ENCODE measurements at regions not wholly inside any gene's neighbourhood (a gene's known extent, or its start where the extent isn't known, plus 50 kb on each side); places are given as distances from the start of the nearest gene placed in this dataset.
"Not testable (repeated sequence)": the region's sequence is repeated elsewhere in the genome, so short reads cannot be mapped to it uniquely, and the experiment has no call there.

DNA sequence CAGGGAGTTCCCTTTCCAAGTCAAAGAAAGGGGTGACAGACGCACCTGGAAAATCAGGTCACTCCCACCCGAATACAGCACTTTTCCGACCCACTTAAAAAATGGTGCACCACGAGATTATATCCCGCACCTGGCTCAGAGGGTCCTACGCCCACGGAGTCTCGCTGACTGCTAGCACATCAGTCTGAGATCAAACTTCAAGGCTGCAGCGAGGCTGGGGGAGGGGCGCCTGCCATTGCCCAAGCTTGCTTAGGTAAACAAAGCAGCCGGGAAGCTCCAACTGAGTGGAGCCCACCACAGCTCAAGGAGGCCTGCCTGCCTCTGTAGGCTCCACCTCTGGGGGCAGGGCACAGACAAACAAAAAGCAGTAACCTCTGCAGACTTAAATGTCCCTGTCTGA is 277.8 kb upstream of the ARHGAP42 start:
- intact Hi-C loops (cut with DNase I); H3K4me3 ChIP-seq; DNase-seq; H3K36me3 ChIP-seq; H3K4me1 ChIP-seq; H3K9me3 ChIP-seq; H3K27me3 ChIP-seq; H3K27ac ChIP-seq: not testable (repeated sequence)
- WGBS, 2 donors: 81 to 84% methylated on average over 11 of the region's 11 CpGs

GRCh38 chr11:100419518-100419917 is 267.6 kb upstream of the ARHGAP42 start:
- Histone ChIP-seq H3K4me1 (no peaks in the 10 kb centered on the region), H3K4me3 (no peak overlapping the region), H3K36me3 (no peaks in the 10 kb centered on the region), H3K27ac (no peak overlapping the region), H3K9me3 (peaks cover 0 to 6% (median 5%) of the 10 kb centered on the region in 4 donors), H3K27me3 (no peaks in the 10 kb centered on the region)
- TF ChIP-seq POLR2A (IDR thresholded peaks at IDR 0.05) (no peak), POLR2AphosphoS5 (IDR thresholded peaks at IDR 0.05) (no peak), EP300 (IDR thresholded peaks at IDR 0.05) (no peak)
- TF ChIP-seq, protein P1, sequence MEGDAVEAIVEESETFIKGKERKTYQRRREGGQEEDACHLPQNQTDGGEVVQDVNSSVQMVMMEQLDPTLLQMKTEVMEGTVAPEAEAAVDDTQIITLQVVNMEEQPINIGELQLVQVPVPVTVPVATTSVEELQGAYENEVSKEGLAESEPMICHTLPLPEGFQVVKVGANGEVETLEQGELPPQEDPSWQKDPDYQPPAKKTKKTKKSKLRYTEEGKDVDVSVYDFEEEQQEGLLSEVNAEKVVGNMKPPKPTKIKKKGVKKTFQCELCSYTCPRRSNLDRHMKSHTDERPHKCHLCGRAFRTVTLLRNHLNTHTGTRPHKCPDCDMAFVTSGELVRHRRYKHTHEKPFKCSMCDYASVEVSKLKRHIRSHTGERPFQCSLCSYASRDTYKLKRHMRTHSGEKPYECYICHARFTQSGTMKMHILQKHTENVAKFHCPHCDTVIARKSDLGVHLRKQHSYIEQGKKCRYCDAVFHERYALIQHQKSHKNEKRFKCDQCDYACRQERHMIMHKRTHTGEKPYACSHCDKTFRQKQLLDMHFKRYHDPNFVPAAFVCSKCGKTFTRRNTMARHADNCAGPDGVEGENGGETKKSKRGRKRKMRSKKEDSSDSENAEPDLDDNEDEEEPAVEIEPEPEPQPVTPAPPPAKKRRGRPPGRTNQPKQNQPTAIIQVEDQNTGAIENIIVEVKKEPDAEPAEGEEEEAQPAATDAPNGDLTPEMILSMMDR (IDR thresholded peaks at IDR 0.05): no peak
- WGBS, 2 donors: 60 to 83% methylated on average over 2 of the region's 2 CpGs
- no peak for DNase-seq
- intact Hi-C loops (cut with DNase I): no loop called here

DNA sequence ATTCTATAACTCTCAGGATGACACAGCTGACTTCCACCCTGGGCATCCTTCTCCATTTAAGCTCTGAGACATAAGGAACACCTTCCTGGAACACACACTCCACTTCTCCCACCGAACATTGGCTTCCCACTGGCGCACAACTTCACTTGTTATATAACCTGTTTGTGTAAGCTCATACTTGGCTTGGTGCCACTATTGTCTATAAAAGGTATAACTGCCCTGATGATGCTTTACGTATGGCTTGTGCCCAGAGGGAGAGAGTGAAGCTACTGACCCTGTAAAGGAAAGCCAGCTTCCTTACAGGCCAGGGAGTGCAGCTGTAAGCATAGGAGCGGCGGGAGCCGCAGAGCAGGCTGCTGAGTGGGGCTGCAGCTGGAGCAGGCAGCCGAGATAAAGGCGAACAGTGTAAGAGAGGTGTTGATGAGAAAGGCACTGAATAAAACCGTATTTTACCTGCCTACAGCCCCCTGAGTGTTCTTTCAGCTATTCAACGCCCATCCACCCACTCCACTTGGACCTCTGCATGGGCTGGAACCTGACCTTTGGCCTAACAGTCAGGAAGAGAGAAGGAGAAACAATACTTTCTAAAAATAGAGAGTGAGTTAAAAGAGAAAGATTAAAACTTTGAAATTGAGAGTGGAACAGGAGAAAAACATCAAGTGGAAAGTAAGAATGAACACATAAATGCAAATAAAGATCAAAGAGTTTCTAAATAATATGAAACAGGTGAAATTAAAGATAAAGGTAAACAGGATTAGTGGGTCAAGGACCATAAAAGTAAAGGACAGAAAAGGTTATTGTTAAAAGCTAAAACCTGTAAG is 252.1 kb upstream of the ARHGAP42 start:
- peaks cover 0 to 23% (median 8%) of the 10 kb centered on the region in 4 donors for H3K4me1 ChIP-seq
- H3K27ac ChIP-seq: no peak overlapping the region
- DNase-seq: no peak
- H3K27me3 ChIP-seq: no peaks in the 10 kb centered on the region
- H3K4me3 ChIP-seq: no peak overlapping the region
- WGBS, 2 donors: 58 to 67% methylated on average over 10 of the region's 10 CpGs
- H3K9me3 ChIP-seq: no peaks in the 10 kb centered on the region
- no peaks in the 10 kb centered on the region for H3K36me3 ChIP-seq
- intact Hi-C loops (cut with DNase I): no loop called here
- TF ChIP-seq POLR2AphosphoS5 (IDR thresholded peaks at IDR 0.05) (no peak), POLR2A (IDR thresholded peaks at IDR 0.05) (no peak), EP300 (IDR thresholded peaks at IDR 0.05) (no peak)
- TF ChIP-seq, protein P1 (IDR thresholded peaks at IDR 0.05): no peak

GRCh38 chr11:100438376-100438775 is 248.7 kb upstream of the ARHGAP42 start:
- no peaks in the 10 kb centered on the region for H3K27me3 ChIP-seq
- 49 to 74% methylated on average over 2 of the region's 2 CpGs for WGBS, 2 donors
- no peak for TF ChIP-seq POLR2AphosphoS5 (IDR thresholded peaks at IDR 0.05)
- TF ChIP-seq EP300 (IDR thresholded peaks at IDR 0.05): no peak
- TF ChIP-seq, protein P1 (IDR thresholded peaks at IDR 0.05): no peak
- TF ChIP-seq POLR2A (IDR thresholded peaks at IDR 0.05): no peak
- H3K27ac ChIP-seq: no peak overlapping the region
- no peak overlapping the region for H3K4me3 ChIP-seq
- no peak for DNase-seq
- no peaks in the 10 kb centered on the region for H3K9me3 ChIP-seq
- peaks cover 0 to 16% (median 5%) of the 10 kb centered on the region in 4 donors for H3K4me1 ChIP-seq
- no peaks in the 10 kb centered on the region for H3K36me3 ChIP-seq
- intact Hi-C loops (cut with DNase I): no loop called here

DNA sequence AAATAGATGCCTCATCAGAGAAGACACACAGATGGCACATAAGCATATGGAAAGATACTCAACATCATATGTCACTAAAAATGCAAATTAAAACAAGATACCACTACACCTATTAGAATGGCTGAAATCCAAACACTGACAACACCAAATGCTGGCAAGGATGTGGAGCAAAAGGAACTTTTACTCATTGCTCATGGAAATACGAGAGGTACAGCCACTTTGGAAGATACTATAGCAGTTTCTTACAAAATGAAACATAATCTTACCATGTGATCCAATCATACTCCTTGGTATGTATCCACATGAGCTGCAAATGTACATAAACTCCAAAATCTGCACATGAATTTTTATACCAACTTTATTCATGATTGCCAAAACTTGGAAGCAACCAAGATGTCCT is 246.0 kb upstream of the ARHGAP42 start:
- no peak overlapping the region for H3K27ac ChIP-seq
- no peak for TF ChIP-seq POLR2A (IDR thresholded peaks at IDR 0.05)
- no peak for TF ChIP-seq POLR2AphosphoS5 (IDR thresholded peaks at IDR 0.05)
- TF ChIP-seq, protein P1 (IDR thresholded peaks at IDR 0.05): no peak
- TF ChIP-seq EP300 (IDR thresholded peaks at IDR 0.05): no peak
- no peak overlapping the region for H3K4me3 ChIP-seq
- no peaks in the 10 kb centered on the region for H3K36me3 ChIP-seq
- no peaks in the 10 kb centered on the region for H3K9me3 ChIP-seq
- no peak for DNase-seq
- H3K27me3 ChIP-seq: no peaks in the 10 kb centered on the region
- 41 to 66% methylated on average over 1 of the region's 1 CpG for WGBS, 2 donors
- H3K4me1 ChIP-seq: peaks cover 0 to 31% (median 10%) of the 10 kb centered on the region in 4 donors
- intact Hi-C loops (cut with DNase I): no loop called here
